Vagina (tissue), 2 donors: ENCODE measurements at regions not wholly inside any gene's neighbourhood (a gene's known extent, or its start where the extent isn't known, plus 50 kb on each side); places are given as distances from the start of the nearest gene placed in this dataset.

ENCODE experiments used
- CTCF ChIP-seq, 3 experiments: fragments of 450-650 bp in 2 of 3; fragments of 200-600 bp in 1 of 3; sonication (generic) in 1 of 3; IDR thresholded peaks; one replicate each; pipeline ENCODE4 v1.5.1; 2017 to 2019; ENCODE audit warnings: antibody characterized with exemption in 3 of 3, mild to moderate bottlenecking in 2 of 3, moderate library complexity in 2 of 3
- POLR2A ChIP-seq, 2 donors: fragments of 450-650 bp; IDR thresholded peaks; one replicate each; pipeline ENCODE4 v1.6.1; 2017; ENCODE audit warnings: antibody characterized with exemption in 2 of 2, mild to moderate bottlenecking in 2 of 2, moderate library complexity in 2 of 2

- no peak for TF ChIP-seq CTCF (IDR thresholded peaks at IDR 0.05)
- no peak for TF ChIP-seq POLR2A (IDR thresholded peaks at IDR 0.05)
These were observed 633.2 kb upstream of the ACTRT1 start for GRCh38 chrX:128685387-128685786.
